WI38 (cell line): ENCODE measurements at regions not wholly inside any gene's neighbourhood (a gene's known extent, or its start where the extent isn't known, plus 50 kb on each side); places are given as distances from the start of the nearest gene placed in this dataset.

Source experiments
- H3K4me3 ChIP-seq: 2 replicates; pipeline ENCODE4 v1.5.1; 2011; ENCODE audit warnings: low read depth, mild to moderate bottlenecking, control low read depth, low read length
- TF ChIP-seq, protein P1 (sequence below): IDR thresholded peaks from 2 replicates; pipeline ENCODE4 v1.5.1; 2012; ENCODE audit warnings: low read depth, mild to moderate bottlenecking, control low read depth, low read length

DNA sequence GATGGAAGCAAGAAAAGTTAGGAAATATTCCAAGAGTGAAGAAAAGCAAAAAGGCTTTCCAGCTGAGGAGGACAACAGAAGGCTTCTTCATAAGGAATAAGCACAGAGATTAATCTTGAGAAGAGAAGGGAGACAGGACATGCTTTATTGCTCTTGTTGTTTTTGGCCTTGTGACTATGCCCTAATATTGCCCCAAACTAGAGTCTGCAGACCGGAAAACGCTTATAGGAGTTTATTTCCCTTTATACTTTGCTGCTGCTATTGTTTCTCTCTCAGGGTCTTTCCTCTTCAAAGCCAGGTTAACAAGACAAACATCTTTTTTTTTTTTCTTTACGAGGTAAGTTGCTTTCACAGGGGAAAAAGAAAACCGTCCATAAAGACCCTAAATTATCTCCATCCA is 991.4 kb downstream of the ADGRL2 start:
- H3K4me3 ChIP-seq, result no peak overlapping the region
- TF ChIP-seq, protein P1, sequence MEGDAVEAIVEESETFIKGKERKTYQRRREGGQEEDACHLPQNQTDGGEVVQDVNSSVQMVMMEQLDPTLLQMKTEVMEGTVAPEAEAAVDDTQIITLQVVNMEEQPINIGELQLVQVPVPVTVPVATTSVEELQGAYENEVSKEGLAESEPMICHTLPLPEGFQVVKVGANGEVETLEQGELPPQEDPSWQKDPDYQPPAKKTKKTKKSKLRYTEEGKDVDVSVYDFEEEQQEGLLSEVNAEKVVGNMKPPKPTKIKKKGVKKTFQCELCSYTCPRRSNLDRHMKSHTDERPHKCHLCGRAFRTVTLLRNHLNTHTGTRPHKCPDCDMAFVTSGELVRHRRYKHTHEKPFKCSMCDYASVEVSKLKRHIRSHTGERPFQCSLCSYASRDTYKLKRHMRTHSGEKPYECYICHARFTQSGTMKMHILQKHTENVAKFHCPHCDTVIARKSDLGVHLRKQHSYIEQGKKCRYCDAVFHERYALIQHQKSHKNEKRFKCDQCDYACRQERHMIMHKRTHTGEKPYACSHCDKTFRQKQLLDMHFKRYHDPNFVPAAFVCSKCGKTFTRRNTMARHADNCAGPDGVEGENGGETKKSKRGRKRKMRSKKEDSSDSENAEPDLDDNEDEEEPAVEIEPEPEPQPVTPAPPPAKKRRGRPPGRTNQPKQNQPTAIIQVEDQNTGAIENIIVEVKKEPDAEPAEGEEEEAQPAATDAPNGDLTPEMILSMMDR, result no peak

DNA sequence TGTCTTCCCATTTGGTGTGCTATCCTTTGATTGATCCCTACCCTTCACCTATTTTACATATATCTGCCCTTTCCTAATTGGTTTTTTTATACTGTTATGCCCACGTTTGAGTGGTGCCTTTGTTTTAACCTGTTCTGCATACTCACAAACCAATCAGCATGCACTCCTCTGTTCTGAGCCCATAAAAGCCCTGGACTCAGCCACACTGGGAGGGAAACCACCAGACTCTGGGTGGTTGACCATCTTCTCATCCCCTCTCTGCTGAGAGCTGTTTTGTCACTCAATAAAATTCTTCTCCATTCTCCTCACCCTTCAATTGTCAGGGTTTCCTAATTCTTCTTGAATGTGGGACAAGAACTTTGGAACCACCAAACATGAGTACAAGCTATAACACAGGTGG is 989.8 kb downstream of the ADGRL2 start:
- no peak overlapping the region for H3K4me3 ChIP-seq
- TF ChIP-seq, protein P1, result no peak

DNA sequence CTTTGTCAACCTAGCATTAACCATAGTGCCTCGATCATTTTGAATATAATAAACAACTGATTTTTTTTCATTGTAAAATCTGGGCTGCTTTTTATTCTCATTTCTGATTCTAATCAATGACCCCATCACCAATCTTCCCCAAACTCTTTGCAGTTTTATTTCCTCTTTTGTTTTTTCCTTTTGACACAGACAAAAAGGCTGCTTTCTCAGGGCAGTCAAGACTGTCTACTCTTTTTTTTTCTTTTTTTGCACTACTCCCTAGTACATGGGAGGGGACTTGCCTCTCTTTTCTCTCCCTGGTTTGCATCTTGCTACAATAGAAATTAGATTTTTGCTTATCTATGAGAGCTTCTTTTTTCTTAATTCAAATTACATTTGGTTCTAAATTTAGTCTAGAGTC is 987.9 kb downstream of the ADGRL2 start:
- H3K4me3 ChIP-seq, result no peak overlapping the region
- TF ChIP-seq, protein P1, result no peak

DNA sequence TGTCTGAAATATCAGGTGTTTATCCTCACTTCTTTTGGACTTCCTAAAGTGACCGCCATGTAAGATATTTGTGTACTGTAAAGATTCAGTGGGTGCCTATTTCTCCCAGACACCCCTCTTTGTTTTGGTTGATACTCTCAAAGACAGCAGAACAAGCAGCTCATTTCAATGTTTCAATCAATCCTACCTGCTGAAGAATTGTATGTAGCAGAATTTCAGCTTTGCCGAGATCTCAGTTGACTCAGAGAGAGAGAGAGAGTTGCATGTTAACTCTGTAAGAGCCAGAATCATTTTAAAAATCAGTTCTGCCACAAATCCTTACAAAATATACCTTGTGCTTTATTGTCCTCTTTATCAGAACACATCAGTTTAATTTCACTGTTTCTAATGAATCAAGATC is 987.3 kb downstream of the ADGRL2 start:
- TF ChIP-seq, protein P1, result no peak
- no peak overlapping the region for H3K4me3 ChIP-seq

DNA sequence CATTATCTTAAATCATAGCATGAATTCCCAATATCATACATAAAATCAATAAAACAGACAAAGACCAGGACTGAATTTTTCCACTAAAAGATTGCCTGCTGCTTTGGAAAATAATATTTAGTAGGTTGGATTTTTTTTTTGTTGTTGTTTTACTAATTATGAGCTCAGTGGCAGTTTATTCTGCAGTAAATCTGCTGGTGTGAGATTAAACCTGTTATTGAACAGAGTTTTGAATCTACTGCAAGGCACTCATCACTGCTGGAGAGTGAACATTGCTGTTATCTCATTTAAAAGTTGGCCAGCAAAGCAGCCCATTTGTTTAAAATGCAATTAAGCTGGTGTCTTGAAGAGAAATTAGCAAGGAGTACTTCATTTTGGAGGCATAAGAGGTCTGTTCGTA is 986.1 kb downstream of the ADGRL2 start:
- TF ChIP-seq, protein P1, result no peak
- no peak overlapping the region for H3K4me3 ChIP-seq

DNA sequence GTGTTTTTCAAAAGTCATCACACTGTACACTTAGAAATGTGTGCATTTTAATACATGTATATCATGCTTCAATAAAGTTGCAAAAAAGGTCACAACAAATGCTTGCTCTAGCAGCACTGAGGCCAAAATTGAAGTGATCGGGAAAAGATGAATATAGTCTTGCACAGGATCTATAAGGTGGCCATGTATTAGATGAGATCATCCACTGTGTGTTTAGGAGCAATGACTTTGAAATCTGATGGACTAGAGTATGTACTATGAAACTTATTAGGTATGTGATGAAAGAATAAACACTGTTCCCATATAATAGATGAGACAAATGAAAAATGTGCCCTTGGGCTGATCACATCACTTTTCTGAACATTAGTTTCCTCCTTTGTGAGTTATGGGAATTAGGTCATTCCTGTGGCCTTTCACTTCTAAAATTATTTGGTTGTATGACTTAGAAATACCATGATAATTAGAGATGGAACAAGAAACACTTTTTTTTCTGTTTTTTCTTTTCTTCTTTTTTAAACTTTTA is 984.6 kb downstream of the ADGRL2 start:
- no peak overlapping the region for H3K4me3 ChIP-seq
- TF ChIP-seq, protein P1, result no peak

DNA sequence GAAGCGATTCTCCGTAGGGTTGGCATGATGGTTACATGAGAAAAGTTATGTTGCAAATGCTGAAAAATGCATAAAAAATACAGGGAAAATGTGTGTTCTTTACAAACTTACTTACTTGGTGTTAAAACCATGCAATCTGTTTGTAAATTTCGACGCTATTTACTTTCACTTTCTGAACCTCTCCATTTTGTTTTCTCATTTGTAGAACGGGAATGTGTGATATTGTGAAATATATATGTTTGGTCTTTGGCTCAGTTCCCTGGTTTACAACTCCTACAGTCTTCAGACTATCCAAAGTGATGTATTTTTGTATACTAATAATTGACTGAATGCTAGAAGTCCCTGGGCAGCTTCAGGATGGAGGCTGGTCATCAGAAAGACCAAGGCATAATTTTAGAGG is 982.3 kb downstream of the ADGRL2 start:
- TF ChIP-seq, protein P1, result no peak
- H3K4me3 ChIP-seq, result no peak overlapping the region
